Esophagus muscularis mucosa (tissue), 4 donors: ENCODE measurements at regions not wholly inside any gene's neighbourhood (a gene's known extent, or its start where the extent isn't known, plus 50 kb on each side); places are given as distances from the start of the nearest gene placed in this dataset.

Source experiments
- EP300 ChIP-seq: sonication (generic); formaldehyde crosslinking; IDR thresholded peaks from one replicate; pipeline ENCODE4 v1.6.1; 2017; ENCODE audit warnings: antibody characterized with exemption
- POLR2A ChIP-seq: fragments of 450-650 bp; IDR thresholded peaks from one replicate; pipeline ENCODE4 v1.6.1; 2017; ENCODE audit warnings: antibody characterized with exemption, moderate library complexity, mild to moderate bottlenecking, low read depth
- POLR2AphosphoS5 ChIP-seq, 2 donors: sonication (generic); formaldehyde crosslinking; IDR thresholded peaks; one replicate each; pipeline ENCODE4 v1.6.1; 2017; ENCODE audit warnings: antibody characterized with exemption in 2 of 2
- TF ChIP-seq, protein P1 (sequence below), 3 experiments: fragments of 200-600 bp in 2 of 3; fragments of 450-650 bp in 1 of 3; sonication (generic) in 2 of 3; IDR thresholded peaks; one replicate each; pipeline ENCODE4 v1.5.1; 2017 to 2019; ENCODE audit warnings: antibody characterized with exemption in 3 of 3, mild to moderate bottlenecking in 2 of 3, moderate library complexity in 1 of 3

DNA sequence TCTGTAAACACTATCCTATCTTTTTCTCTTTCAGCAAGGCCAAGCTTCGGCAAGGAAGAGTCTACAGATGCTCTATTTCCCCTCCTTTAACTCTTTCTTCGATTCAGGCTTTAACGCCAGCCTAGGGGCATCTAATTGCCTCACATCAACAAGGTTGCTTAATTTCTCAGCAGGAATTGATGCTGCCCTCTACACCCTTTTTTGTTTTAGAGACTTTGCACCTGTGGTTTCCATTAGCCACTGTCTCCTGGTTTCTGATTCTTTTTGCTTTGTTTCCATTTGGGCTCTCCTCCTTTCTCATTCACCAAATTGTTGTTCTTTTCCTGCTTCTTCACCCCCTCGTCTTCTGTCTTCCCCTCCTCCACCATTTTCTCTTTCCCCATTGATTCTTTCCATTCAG lies 202.4 kb upstream of the HMCN1 start:
- TF ChIP-seq, protein P1, sequence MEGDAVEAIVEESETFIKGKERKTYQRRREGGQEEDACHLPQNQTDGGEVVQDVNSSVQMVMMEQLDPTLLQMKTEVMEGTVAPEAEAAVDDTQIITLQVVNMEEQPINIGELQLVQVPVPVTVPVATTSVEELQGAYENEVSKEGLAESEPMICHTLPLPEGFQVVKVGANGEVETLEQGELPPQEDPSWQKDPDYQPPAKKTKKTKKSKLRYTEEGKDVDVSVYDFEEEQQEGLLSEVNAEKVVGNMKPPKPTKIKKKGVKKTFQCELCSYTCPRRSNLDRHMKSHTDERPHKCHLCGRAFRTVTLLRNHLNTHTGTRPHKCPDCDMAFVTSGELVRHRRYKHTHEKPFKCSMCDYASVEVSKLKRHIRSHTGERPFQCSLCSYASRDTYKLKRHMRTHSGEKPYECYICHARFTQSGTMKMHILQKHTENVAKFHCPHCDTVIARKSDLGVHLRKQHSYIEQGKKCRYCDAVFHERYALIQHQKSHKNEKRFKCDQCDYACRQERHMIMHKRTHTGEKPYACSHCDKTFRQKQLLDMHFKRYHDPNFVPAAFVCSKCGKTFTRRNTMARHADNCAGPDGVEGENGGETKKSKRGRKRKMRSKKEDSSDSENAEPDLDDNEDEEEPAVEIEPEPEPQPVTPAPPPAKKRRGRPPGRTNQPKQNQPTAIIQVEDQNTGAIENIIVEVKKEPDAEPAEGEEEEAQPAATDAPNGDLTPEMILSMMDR (IDR thresholded peaks at IDR 0.05): no peak
- TF ChIP-seq EP300: no peak
- no peak for TF ChIP-seq POLR2A
- TF ChIP-seq POLR2AphosphoS5 (IDR thresholded peaks at IDR 0.05): no peak
